ENCODE measurements at regions not wholly inside any gene's neighbourhood (a gene's known extent, or its start where the extent isn't known, plus 50 kb on each side); places are given as distances from the start of the nearest gene placed in this dataset.
"Not testable (repeated sequence)": the region's sequence is repeated elsewhere in the genome, so short reads cannot be mapped to it uniquely, and the experiment has no call there.

- DNase-seq (ENCODE audit: insufficient read length, low spot score) (no peak), FAIRE-seq (no peak)
- TF ChIP-seq POLR2A (IDR thresholded peaks at IDR 0.05; ENCODE audit: low read depth, low read length) = no peak
Observed at GRCh38 chr1:219422811-219423598, 189.9 kb downstream of the ZC3H11B start.

GRCh38 chr1:219420913-219421312, 192.0 kb downstream of the ZC3H11B start:
- no peak for FAIRE-seq
- TF ChIP-seq POLR2A (IDR thresholded peaks at IDR 0.05; ENCODE audit: low read depth, low read length) = no peak
- no peak for DNase-seq (ENCODE audit: insufficient read length, low spot score)

DNA sequence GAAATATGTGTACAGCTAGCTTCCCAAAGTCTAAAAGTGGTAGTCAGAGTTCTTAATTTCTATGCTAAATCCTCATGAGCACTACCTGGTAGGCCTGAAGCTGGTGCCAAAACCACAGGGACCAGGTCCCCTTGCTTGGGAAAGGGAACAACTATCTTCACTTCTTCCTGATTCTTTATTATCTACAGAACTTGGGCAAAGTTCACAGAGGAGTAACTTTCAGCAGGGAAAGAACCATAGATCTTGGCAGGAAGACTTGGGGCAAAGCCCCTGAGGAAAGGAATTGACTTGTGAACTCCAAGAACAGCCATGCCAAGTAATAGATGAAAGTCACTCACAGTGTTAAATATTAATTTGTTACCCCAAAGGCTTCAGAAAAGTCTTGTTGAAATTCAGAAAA, 193.0 kb downstream of the ZC3H11B start:
- no peak for FAIRE-seq
- no peak for TF ChIP-seq POLR2A (IDR thresholded peaks at IDR 0.05; ENCODE audit: low read depth, low read length)
- no peak for DNase-seq (ENCODE audit: insufficient read length, low spot score)

GRCh38 chr1:219419065-219419464, 193.8 kb downstream of the ZC3H11B start:
- FAIRE-seq = no peak
- no peak for DNase-seq (ENCODE audit: insufficient read length, low spot score)
- TF ChIP-seq POLR2A (IDR thresholded peaks at IDR 0.05; ENCODE audit: low read depth, low read length) = no peak

GRCh38 chr1:219417610-219418009, 195.3 kb downstream of the ZC3H11B start:
- TF ChIP-seq POLR2A (IDR thresholded peaks at IDR 0.05; ENCODE audit: low read depth, low read length) = no peak
- FAIRE-seq (no peak), DNase-seq (ENCODE audit: insufficient read length, low spot score) (no peak)

DNA sequence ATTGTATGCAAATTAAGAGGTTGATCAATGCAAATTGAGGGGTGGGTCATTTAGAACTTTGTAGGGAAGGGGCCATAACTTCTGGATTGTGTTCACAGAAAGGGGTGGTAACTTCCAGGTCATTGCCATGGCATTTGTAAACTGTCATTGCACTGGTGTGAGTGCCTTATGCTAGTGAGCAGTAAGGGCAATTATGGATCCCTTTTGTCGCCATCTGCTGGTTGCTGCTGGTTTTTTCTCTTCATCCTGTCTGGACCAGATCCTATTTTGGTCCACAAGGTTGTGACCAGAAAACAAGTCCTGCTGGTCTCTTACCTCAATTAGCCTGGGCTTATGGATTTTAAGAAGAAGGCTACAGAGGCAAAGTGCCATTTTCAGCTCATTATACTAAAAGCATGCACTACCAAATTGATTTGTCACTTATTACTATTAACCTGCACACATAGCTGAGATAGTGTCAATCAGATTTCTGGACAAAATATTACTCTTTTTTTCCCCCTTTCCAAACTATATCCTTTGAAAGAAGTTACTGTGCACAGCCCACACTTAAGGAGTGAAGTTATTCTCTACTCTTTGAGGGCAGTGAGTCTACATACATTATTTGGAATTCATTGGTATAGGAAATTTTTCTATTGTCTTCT, 196.2 kb downstream of the ZC3H11B start:
- TF ChIP-seq POLR2A (IDR thresholded peaks at IDR 0.05; ENCODE audit: low read depth, low read length) = no peak
- FAIRE-seq = peak; percentile 15
- DNase-seq (ENCODE audit: insufficient read length, low spot score) = no peak

DNA sequence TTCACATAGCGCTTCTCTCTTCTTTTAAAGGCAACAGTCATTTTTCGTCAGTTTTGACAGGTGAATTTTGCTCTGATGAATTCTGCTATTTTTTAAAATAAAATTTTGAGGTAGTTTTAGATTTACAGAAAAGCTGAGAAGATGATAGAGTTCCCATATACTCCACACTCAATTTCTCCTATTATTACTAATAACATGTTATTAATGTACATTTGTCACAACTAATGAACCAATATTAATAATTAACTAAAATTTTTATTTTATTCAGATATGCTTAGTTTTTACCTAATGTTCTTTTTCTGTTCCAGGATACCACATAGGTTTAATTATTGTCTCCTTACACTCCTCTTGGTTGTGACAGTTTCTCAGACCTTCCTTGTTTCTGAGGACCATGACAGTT, 197.0 kb downstream of the ZC3H11B start:
- no peak for DNase-seq (ENCODE audit: insufficient read length, low spot score)
- no peak for TF ChIP-seq POLR2A (IDR thresholded peaks at IDR 0.05; ENCODE audit: low read depth, low read length)
- FAIRE-seq = no peak

DNA sequence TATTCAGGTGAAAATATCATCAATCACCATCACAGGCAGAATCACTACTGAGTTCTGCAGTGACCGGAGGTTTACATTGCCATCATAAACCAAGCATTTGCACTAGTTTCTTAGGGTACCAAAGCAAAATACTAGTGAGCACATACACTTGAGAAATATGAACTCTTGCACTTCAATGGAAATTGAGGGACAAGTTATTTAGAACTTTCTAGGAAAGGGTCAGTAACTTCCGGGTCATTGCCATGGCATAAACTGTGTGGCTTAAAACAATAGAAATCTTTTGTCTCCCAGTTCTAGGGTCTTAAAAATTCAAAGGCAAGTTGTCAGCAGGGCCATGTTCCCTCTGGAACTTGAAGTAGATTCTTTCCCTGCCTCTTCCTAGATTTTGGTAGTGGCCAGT, 197.5 kb downstream of the ZC3H11B start:
- no peak for DNase-seq (ENCODE audit: insufficient read length, low spot score)
- TF ChIP-seq POLR2A (IDR thresholded peaks at IDR 0.05; ENCODE audit: low read depth, low read length) = no peak
- FAIRE-seq = no peak

- no peak for DNase-seq (ENCODE audit: insufficient read length, low spot score)
- no peak for TF ChIP-seq POLR2A (IDR thresholded peaks at IDR 0.05; ENCODE audit: low read depth, low read length)
- no peak for FAIRE-seq
Observed at GRCh38 chr1:219414250-219414649, 198.7 kb downstream of the ZC3H11B start.

- DNase-seq (ENCODE audit: insufficient read length, low spot score) (no peak), FAIRE-seq (no peak)
- TF ChIP-seq POLR2A (IDR thresholded peaks at IDR 0.05; ENCODE audit: low read depth, low read length) = no peak
Observed at GRCh38 chr1:219413536-219413935, 199.4 kb downstream of the ZC3H11B start.

GRCh38 chr1:219412772-219413171, 200.1 kb downstream of the ZC3H11B start:
- TF ChIP-seq POLR2A (IDR thresholded peaks at IDR 0.05; ENCODE audit: low read depth, low read length) = no peak
- FAIRE-seq (no peak), DNase-seq (ENCODE audit: insufficient read length, low spot score) (no peak)

GRCh38 chr1:219410721-219411120, 202.2 kb downstream of the ZC3H11B start:
- FAIRE-seq; DNase-seq (ENCODE audit: insufficient read length, low spot score): not testable (repeated sequence)

DNA sequence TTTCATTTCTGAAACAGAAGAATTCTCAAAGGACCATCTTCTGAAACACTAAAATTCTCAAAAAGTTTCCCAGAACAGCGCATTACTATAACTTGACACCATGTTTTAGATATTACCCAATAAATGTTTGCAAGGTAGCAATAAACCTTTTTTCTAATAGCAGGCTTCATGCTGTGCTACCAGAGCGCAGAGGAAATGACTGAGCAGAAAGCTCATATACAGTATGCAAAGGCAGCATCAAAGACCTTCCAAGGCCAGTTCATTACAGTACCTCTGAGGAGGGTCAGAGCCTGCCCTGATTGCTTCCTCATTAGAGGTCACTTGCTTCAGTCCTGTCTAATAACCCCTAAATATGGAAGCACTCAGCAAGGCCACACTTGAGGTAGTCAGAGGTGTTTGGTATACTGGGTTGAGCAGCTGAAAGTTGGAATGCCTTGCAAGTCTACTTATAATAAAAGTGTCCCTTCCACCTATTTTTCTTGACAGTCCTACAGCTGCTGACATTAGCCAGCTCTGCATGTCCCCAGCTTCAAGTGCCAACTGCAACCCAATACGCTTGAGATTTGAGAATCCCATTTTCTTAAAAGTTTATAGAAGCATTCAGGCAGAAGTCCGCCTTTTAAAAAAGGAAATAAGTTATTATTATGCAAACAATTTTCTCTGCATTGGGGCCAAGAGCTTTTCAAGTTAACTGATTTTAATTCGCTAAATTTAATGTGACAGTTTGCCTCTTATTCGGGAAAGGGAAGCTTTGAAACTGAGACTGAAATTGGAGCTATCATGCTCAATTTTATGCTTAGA, 207.2 kb downstream of the ZC3H11B start:
- TF ChIP-seq POLR2A (IDR thresholded peaks at IDR 0.05; ENCODE audit: low read depth, low read length) = no peak
- FAIRE-seq = no peak
- no peak for DNase-seq (ENCODE audit: insufficient read length, low spot score)

DNA sequence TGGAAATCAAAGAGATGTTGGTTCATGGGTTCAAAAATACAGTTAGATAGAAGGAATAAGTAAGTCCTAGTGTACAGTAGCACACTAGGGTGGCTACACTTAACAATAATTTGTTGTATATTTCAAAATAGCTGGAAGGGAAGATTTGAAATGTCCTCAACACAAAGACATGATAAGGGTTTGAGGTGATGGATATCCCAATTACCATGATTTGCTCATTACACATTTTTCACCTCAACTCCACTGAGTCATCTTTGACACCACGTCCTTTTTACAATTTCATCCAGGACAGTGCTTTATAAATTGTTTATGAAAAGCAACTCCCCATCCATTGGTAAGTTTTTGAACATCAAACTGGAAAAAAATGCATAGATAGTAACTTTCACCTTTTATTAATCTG, 208.3 kb downstream of the ZC3H11B start:
- DNase-seq (ENCODE audit: insufficient read length, low spot score) (no peak), FAIRE-seq (peak; percentile 27)
- TF ChIP-seq POLR2A (IDR thresholded peaks at IDR 0.05; ENCODE audit: low read depth, low read length) = no peak

Data from H54 (cell line).